H1 (cell line): ENCODE measurements at regions not wholly inside any gene's neighbourhood (a gene's known extent, or its start where the extent isn't known, plus 50 kb on each side); places are given as distances from the start of the nearest gene placed in this dataset.
A peak's percentile ranks its signal among the peaks of the same experiment; 100 is the strongest.
"Not testable (repeated sequence)": the region's sequence is repeated elsewhere in the genome, so short reads cannot be mapped to it uniquely, and the experiment has no call there.

Experiments
- CTCF ChIA-PET: fragments of 300-600 bp; sonication (Branson Sonifier 250); formaldehyde crosslinking; loops from one replicate; lab custom pipeline; 2021; ENCODE audit not compliant: partially characterized antibody; lab: Charles Lee
- POLR2A ChIA-PET: fragments of 300-600 bp; sonication (Branson Sonifier 250); formaldehyde crosslinking; loops from one replicate; lab custom pipeline; 2021; ENCODE audit warnings: inconsistent platforms; ENCODE audit not compliant: partially characterized antibody; lab: Charles Lee
- DNase-seq, 2 experiments: peaks; one replicate each; pipeline versions ENCODE4 v3.0.0 to v3.0.0-alpha.2; 2010 to 2022; ENCODE audit warnings: low spot score in 2 of 2, low read depth in 1 of 2, mixed read lengths in 1 of 2
- FAIRE-seq: peaks from 2 replicates; lab custom pipeline; 2011; peaks lifted over from hg19 to GRCh38; lab: Jason Lieb, UNC
- H2AFZ ChIP-seq: 2 replicates; pipeline ENCODE4 v1.8.1; 2012; ENCODE audit warnings: low read length, inconsistent platforms
- H2AK5ac ChIP-seq: 2 replicates; pipeline ENCODE4 v1.6.1; 2013; ENCODE audit warnings: low read depth, low read length
- H2BK120ac ChIP-seq: replicated peaks from 2 replicates; pipeline ENCODE3; 2013; ENCODE audit warnings: low read depth, low read length, inconsistent platforms
- H2BK12ac ChIP-seq: 2 replicates; pipeline ENCODE4 v1.6.1; 2013; ENCODE audit warnings: low read depth, low read length
- H2BK15ac ChIP-seq: 2 replicates; pipeline ENCODE4 v1.6.1; 2013; ENCODE audit warnings: low read length
- H2BK20ac ChIP-seq: 2 replicates; pipeline ENCODE4 v1.6.1; 2013; ENCODE audit warnings: low read length
- H2BK5ac ChIP-seq: 2 replicates; pipeline ENCODE4 v1.6.1; 2013; ENCODE audit warnings: low read depth, low read length
- H3K14ac ChIP-seq: 2 replicates; pipeline ENCODE4 v1.6.1; 2013; ENCODE audit warnings: inconsistent platforms; ENCODE audit not compliant: insufficient read length
- H3K18ac ChIP-seq: 2 replicates; pipeline ENCODE4 v1.6.1; 2013; ENCODE audit warnings: low read length; ENCODE audit errors: extremely low read depth
- H3K23ac ChIP-seq: 2 replicates; pipeline ENCODE4 v1.6.1; 2013; ENCODE audit warnings: inconsistent platforms; ENCODE audit not compliant: insufficient read length
- H3K23me2 ChIP-seq: 2 replicates; pipeline ENCODE4 v1.6.1; 2013; ENCODE audit warnings: low read depth, low read length
- H3K27ac ChIP-seq: 2 replicates; pipeline ENCODE4 v1.6.1; 2011; ENCODE audit warnings: low read depth, low read length, inconsistent platforms
- H3K27me3 ChIP-seq, 4 experiments: replicated peaks in 1 of 4; 1 replicate in 1 of 4; 2 replicates in 3 of 4; pipeline versions ENCODE4 v1.6.1 to v1.8.1; 2011 to 2013; ENCODE audit warnings: low read length in 3 of 4, mild to moderate bottlenecking in 3 of 4, inconsistent platforms in 2 of 4, mixed read lengths in 2 of 4, moderate library complexity in 1 of 4; ENCODE audit not compliant: control insufficient read depth in 3 of 4, insufficient read depth in 3 of 4; ENCODE audit errors: extremely low read depth in 1 of 4
- H3K36me3 ChIP-seq, 4 experiments: 2 replicates each; pipeline versions ENCODE4 v1.6.1 to v1.8.1; 2011 to 2013; ENCODE audit warnings: mild to moderate bottlenecking in 4 of 4, low read length in 3 of 4, moderate library complexity in 2 of 4, control low read depth in 1 of 4, inconsistent platforms in 1 of 4; ENCODE audit not compliant: insufficient read depth in 4 of 4, control insufficient read depth in 2 of 4
- H3K4ac ChIP-seq: replicated peaks from 2 replicates; pipeline ENCODE3; 2013; ENCODE audit warnings: low read length, low read depth, mixed read lengths, inconsistent platforms; ENCODE audit not compliant: insufficient read length
- H3K4me1 ChIP-seq, 4 experiments: replicated peaks in 1 of 4; 1 replicate in 1 of 4; 2 replicates in 3 of 4; pipeline versions ENCODE4 v1.6.1 to v1.8.1; 2011 to 2013; ENCODE audit warnings: low read length in 3 of 4, inconsistent platforms in 2 of 4, mixed read lengths in 1 of 4; ENCODE audit not compliant: insufficient read depth in 4 of 4, control insufficient read depth in 3 of 4
- H3K4me2 ChIP-seq, 2 experiments: 2 replicates each; pipeline versions ENCODE4 v1.6.1 to v1.8.1; 2011 to 2013; ENCODE audit warnings: low read depth in 2 of 2, low read length in 2 of 2, control low read depth in 1 of 2, inconsistent platforms in 1 of 2, mild to moderate bottlenecking in 1 of 2; ENCODE audit not compliant: insufficient read depth in 1 of 2
- H3K4me3 ChIP-seq, 4 experiments: fragments of 200-600, 300-600 bp in 1 of 4; sonication (generic), shearing (Covaris generic), sonication (Bioruptor Twin) in 1 of 4; 2 replicates each; pipeline versions ENCODE4 v1.5.1 to v1.8.1; 2011 to 2016; ENCODE audit warnings: low read length in 4 of 4, low read depth in 3 of 4, control low read depth in 2 of 4, inconsistent platforms in 2 of 4, mild to moderate bottlenecking in 2 of 4, mixed read lengths in 1 of 4, moderate library complexity in 1 of 4; ENCODE audit not compliant: insufficient read depth in 2 of 4; ENCODE audit errors: extremely low read depth in 1 of 4
- H3K56ac ChIP-seq: replicated peaks from 2 replicates; pipeline ENCODE3; 2013; ENCODE audit warnings: low read depth, mild to moderate bottlenecking, mixed read lengths, low read length, inconsistent platforms; ENCODE audit not compliant: insufficient read length
- H3K79me1 ChIP-seq: 2 replicates; pipeline ENCODE4 v1.6.1; 2013; ENCODE audit warnings: low read depth, low read length, control low read depth
- H3K79me2 ChIP-seq, 2 experiments: 2 replicates each; pipeline versions ENCODE4 v1.6.1 to v1.8.1; 2012 to 2013; ENCODE audit warnings: low read length in 2 of 2, mild to moderate bottlenecking in 2 of 2, inconsistent platforms in 1 of 2; ENCODE audit not compliant: insufficient read depth in 2 of 2, control insufficient read depth in 1 of 2
- H3K9ac ChIP-seq, 4 experiments: replicated peaks in 1 of 4; 1 replicate in 1 of 4; 2 replicates in 3 of 4; pipeline versions ENCODE4 v1.6.1 to v1.8.1; 2011 to 2013; ENCODE audit warnings: low read depth in 3 of 4, low read length in 3 of 4, control low read depth in 2 of 4, mild to moderate bottlenecking in 2 of 4, moderate library complexity in 2 of 4, inconsistent platforms in 1 of 4; ENCODE audit errors: extremely low read depth in 1 of 4
- H3K9me3 ChIP-seq, 2 experiments: 2 replicates each; pipeline versions ENCODE4 v1.6.1 to v1.8.1; 2012 to 2013; ENCODE audit warnings: mild to moderate bottlenecking in 2 of 2, moderate library complexity in 2 of 2, control low read depth in 1 of 2, inconsistent platforms in 1 of 2, low read depth in 1 of 2, low read length in 1 of 2, mixed read lengths in 1 of 2; ENCODE audit not compliant: insufficient read depth in 2 of 2
- H4K20me1 ChIP-seq, 2 experiments: replicated peaks in 1 of 2; 2 replicates each; pipeline versions ENCODE3 to v1.8.1; 2011 to 2013; ENCODE audit warnings: inconsistent platforms in 2 of 2, low read length in 2 of 2, mild to moderate bottlenecking in 1 of 2; ENCODE audit not compliant: insufficient read depth in 2 of 2, control insufficient read depth in 1 of 2
- H4K5ac ChIP-seq: 2 replicates; pipeline ENCODE4 v1.6.1; 2013; ENCODE audit warnings: low read length, low read depth, mixed read lengths, inconsistent platforms; ENCODE audit not compliant: insufficient read length
- H4K8ac ChIP-seq: 2 replicates; pipeline ENCODE4 v1.8.0; 2013; ENCODE audit warnings: mild to moderate bottlenecking, moderate library complexity, low read length, inconsistent platforms; ENCODE audit not compliant: insufficient read depth; ENCODE audit errors: extremely low read depth
- H4K91ac ChIP-seq: replicated peaks from 2 replicates; pipeline ENCODE3; 2013; ENCODE audit warnings: low read length, mixed read lengths, inconsistent platforms; ENCODE audit not compliant: insufficient read length
- TAF1 ChIP-seq: IDR thresholded peaks from 2 replicates; pipeline ENCODE4 v1.6.1; 2011; ENCODE audit warnings: mild to moderate bottlenecking, low read depth, low read length
- WGBS, 2 experiments: shearing (Covaris generic) in 1 of 2; methylation state at CpG; one replicate each; pipeline versions ENCODE4 v1.1.6 to v1.1.7; 2013 to 2015; ENCODE audit warnings: low lambda C conversion rate in 2 of 2, mixed read lengths in 2 of 2, inconsistent platforms in 1 of 2, low coverage in 1 of 2, missing lambda C conversion rate in 1 of 2; ENCODE audit not compliant: insufficient replicate concordance in 2 of 2, insufficient coverage in 1 of 2, insufficient read length in 1 of 2; ENCODE audit errors: extremely low coverage in 1 of 2, missing lambda C conversion rate in 1 of 2; 5-methylcytosine and 5-hydroxymethylcytosine counted together

- H3K4me1 ChIP-seq, H2BK120ac ChIP-seq, H3K14ac ChIP-seq, H3K79me1 ChIP-seq, H3K36me3 ChIP-seq, H3K4ac ChIP-seq, H3K27me3 ChIP-seq, H3K56ac ChIP-seq, H2AFZ ChIP-seq, H4K20me1 ChIP-seq, H2BK15ac ChIP-seq, H2BK12ac ChIP-seq, H3K18ac ChIP-seq, H3K79me2 ChIP-seq, H2BK5ac ChIP-seq, H2BK20ac ChIP-seq, H4K91ac ChIP-seq, H4K5ac ChIP-seq, FAIRE-seq, H3K23ac ChIP-seq, POLR2A ChIA-PET, CTCF ChIA-PET, H3K9ac ChIP-seq, H3K23me2 ChIP-seq, H3K27ac ChIP-seq, H2AK5ac ChIP-seq, H3K9me3 ChIP-seq: not testable (repeated sequence)
- Histone ChIP-seq H3K4me3 (peak overlapping the region; percentile 34 to 53 (median 38); a peak in 7 of 8 replicates), H3K4me2 (peak overlapping the region; percentile 65 to 69), H4K8ac (peak overlapping the region; percentile 68; the same call in 1 of the 2 replicates)
- peak in 1 of 2 experiments; percentile 59 for DNase-seq
- 0 out of 2 replicates have a peak, but pooled peaks have one; percentile 20 for TF ChIP-seq TAF1
- WGBS, 2 experiments = 27% methylated on average over 21 of the region's 23 CpGs; no CpG with 5 or more reads in 1 of the 2 experiments
Observed at GRCh38 chr3:132136902-132137301, 102.1 kb upstream of the CPNE4 start.
